C4-2B (cell line): ENCODE measurements at regions not wholly inside any gene's neighbourhood (a gene's known extent, or its start where the extent isn't known, plus 50 kb on each side); places are given as distances from the start of the nearest gene placed in this dataset.
"Not testable (repeated sequence)": the region's sequence is repeated elsewhere in the genome, so short reads cannot be mapped to it uniquely, and the experiment has no call there.

Source experiments
- H3K27ac ChIP-seq: fragments of 450-650 bp; 2 replicates; pipeline ENCODE4 v1.5.1; 2017
- CTCF ChIP-seq: fragments of 450-650 bp; conservative IDR thresholded peaks from 2 replicates; pipeline ENCODE4 v1.5.1; 2017; ENCODE audit warnings: mild to moderate bottlenecking
- ZFX ChIP-seq: fragments of 450-650 bp; IDR thresholded peaks from 2 replicates; pipeline ENCODE4 v1.6.1; 2017

DNA sequence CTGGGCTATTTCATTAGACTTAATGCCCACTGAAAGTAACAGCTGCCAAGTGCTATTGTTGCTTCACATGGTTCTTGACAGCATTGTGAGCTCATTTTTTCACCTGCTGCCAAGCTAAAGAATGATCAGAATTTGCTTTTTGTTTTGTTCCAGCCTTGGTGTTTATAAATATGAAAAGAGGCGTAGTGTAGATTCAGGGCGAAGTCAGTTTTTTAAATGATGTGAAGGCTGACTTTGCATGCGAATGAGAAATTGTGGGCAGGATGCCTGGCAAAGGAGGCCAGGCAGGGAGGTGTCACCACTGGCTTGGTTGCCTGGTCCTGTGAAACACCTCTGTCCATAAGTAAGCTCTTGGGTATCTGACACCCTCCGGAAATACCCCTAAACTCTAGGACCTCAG lies 93.3 kb upstream of the NAP1L1 start:
- TF ChIP-seq ZFX: no peak
- no peak for TF ChIP-seq CTCF
- H3K27ac ChIP-seq: no peak overlapping the region

DNA sequence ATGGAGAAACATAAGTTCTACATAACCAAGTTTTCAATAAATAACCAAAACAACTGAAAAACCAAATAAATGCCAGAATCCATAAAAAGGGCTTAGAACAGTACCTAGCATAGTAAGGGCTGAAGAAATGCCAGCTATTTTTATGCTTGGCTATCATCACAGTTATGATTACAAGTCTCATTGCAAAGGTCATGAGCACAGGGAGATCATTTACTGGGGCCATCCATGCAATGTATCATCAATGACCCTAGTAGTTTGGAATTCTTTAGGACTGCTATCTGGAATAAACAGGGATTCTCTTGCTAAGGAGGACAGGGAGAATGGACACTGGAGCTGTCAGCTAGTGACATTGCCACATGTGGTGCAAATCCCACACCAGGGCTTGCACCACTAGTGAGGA lies 92.5 kb upstream of the NAP1L1 start:
- no peak for TF ChIP-seq CTCF
- no peak for TF ChIP-seq ZFX
- no peak overlapping the region for H3K27ac ChIP-seq

DNA sequence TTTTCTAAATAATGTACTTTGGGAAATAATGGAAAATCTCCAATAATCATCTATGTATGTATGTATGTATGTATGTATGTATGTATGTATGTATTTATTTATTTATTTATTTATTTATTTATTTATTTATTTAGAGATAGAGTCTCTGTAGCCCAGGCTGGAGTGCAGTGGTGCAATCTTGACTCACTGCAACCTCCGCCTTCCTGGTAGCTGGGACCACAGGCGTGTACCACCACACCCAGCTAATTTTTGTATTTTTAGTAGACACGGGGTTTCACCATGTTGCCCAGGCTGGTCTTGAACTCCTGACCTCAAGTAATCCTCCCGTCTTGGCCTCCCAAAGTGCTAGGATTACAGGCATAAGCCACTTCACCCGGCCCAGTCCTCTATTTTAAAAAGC lies 91.5 kb upstream of the NAP1L1 start:
- H3K27ac ChIP-seq: not testable (repeated sequence)

- no peak for TF ChIP-seq CTCF
- TF ChIP-seq ZFX: no peak
- H3K27ac ChIP-seq: no peak overlapping the region
Observed at GRCh38 chr12:76173756-76174155, 89.3 kb upstream of the NAP1L1 start.

GRCh38 chr12:76158518-76159321 lies 74.2 kb upstream of the NAP1L1 start:
- H3K27ac ChIP-seq: no peak overlapping the region
- TF ChIP-seq ZFX: no peak
- TF ChIP-seq CTCF: peak; percentile 65

DNA sequence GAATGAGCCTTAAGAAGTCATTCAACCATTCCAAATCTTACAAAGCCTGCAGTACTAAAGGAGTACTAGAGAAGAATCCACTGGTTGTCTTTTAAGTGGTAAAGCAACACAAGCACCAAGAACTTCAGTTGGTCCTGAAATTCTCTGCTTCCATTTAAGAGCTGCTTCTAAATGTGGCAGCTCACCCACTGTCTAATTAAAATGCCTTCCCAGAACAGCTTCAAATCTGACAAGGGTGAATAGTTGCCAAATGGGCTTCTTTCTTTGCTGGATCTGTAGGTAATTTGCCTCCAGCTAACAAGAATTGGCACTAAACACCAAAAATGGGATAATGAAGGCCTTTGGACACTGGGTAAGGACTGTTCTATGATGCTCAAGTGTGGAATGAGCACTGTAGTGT lies 72.2 kb upstream of the NAP1L1 start:
- TF ChIP-seq CTCF (no peak), ZFX (no peak)
- no peak overlapping the region for H3K27ac ChIP-seq

DNA sequence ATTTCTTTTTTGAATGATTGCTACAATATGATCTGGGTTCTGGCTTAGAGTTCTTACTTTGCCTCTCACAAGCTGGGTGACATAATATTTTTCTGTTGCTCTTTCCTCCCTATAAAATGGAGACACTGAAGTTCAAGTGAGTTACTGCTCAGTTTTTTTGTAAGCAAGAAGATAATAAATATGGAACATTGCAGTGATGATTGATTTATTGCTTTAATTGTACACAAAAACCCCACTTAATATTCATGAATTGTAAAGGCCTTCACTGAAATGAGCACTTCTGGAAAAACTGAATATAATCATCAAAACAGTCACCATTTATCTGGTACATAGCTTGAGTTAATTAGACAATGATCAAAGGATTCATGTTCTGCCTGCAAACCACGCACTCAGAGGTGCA lies 71.8 kb upstream of the NAP1L1 start:
- H3K27ac ChIP-seq: no peak overlapping the region
- TF ChIP-seq ZFX (no peak), CTCF (no peak)

DNA sequence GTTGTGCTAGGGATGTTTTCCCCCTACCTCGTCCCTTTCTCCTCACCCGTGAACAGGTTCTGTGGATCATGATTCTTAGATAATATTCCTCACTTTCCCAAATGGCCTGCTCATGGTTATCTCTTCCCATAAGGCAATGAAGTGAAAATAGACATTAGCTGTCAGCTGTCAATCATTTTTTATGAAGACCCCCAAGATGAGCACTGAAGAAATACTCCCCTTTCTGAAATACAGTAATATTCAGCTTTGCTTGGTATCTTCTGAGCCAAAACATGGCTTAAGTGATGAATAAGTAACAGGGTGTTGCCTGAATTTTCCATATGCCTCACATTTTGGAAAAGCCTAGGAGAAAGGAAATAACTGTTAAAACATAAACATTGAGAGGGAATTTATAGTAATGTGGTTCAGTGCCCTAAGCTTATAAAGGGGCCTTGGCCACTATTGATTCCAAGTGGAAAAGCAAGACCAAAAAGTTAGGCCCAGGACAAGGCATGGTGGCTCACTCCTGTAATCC lies 70.7 kb upstream of the NAP1L1 start:
- TF ChIP-seq ZFX (no peak), CTCF (no peak)
- no peak overlapping the region for H3K27ac ChIP-seq
